ENCODE measurements at regions not wholly inside any gene's neighbourhood (a gene's known extent, or its start where the extent isn't known, plus 50 kb on each side); places are given as distances from the start of the nearest gene placed in this dataset.

DNA sequence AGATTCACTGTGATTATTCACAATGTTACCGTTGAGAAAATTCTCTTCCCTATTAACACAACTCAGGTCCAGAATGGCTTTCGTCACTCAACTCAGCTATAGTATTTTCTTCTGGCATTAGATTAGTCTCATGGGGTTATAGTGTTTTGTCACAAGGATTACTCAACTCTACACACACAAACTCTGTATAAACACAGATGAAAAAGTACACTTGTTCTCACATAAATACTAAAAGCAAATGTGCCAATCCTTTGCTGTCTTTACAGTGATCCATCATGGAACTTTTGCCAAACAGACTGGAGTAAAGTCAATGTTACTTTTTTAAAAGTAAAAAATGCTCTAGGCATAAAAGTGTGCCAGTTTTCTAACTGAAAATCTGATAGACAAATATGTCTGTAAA is 267.6 kb downstream of the RBM43 start (continued):
- TF ChIP-seq RAD21 (IDR thresholded peaks at IDR 0.05): no peak
- TF ChIP-seq, protein P1, sequence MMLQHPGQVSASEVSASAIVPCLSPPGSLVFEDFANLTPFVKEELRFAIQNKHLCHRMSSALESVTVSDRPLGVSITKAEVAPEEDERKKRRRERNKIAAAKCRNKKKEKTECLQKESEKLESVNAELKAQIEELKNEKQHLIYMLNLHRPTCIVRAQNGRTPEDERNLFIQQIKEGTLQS (IDR thresholded peaks at IDR 0.05): no peak

DNA sequence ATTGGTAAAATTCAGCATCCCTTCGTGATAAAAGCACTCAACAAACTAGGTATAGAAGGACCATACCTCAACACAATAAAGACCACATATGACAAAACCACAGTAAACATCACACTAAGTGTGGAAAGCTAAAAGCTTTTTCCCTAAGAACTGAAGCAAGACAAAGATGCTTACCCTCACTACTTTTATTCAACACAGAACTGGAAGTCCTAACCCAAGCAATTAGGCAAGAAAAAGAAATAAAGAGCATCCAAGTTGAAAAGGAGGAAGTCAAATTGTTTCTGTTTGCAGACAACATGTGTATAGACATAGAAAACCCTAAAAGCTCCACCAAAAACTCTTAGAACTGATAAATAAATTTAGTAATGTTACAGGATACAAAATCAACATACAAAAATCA is 271.7 kb downstream of the RBM43 start:
- TF ChIP-seq FOXA1 (IDR thresholded peaks at IDR 0.05) (no peak), YY1 (IDR thresholded peaks at IDR 0.05) (no peak), GABPA (IDR thresholded peaks at IDR 0.05 in 1 of 2, conservative IDR thresholded peaks at IDR 0.05 in 1 of 2) (no peak), HNF4A (conservative IDR thresholded peaks at IDR 0.05) (no peak), RAD21 (IDR thresholded peaks at IDR 0.05) (no peak), SP1 (IDR thresholded peaks at IDR 0.05) (no peak), RXRA (IDR thresholded peaks at IDR 0.05) (no peak), TAF1 (conservative IDR thresholded peaks at IDR 0.05) (no peak), NR2F2 (IDR thresholded peaks at IDR 0.05) (no peak), JUND (IDR thresholded peaks at IDR 0.05) (no peak), HNF4G (IDR thresholded peaks at IDR 0.05) (no peak)
- TF ChIP-seq, protein P2, sequence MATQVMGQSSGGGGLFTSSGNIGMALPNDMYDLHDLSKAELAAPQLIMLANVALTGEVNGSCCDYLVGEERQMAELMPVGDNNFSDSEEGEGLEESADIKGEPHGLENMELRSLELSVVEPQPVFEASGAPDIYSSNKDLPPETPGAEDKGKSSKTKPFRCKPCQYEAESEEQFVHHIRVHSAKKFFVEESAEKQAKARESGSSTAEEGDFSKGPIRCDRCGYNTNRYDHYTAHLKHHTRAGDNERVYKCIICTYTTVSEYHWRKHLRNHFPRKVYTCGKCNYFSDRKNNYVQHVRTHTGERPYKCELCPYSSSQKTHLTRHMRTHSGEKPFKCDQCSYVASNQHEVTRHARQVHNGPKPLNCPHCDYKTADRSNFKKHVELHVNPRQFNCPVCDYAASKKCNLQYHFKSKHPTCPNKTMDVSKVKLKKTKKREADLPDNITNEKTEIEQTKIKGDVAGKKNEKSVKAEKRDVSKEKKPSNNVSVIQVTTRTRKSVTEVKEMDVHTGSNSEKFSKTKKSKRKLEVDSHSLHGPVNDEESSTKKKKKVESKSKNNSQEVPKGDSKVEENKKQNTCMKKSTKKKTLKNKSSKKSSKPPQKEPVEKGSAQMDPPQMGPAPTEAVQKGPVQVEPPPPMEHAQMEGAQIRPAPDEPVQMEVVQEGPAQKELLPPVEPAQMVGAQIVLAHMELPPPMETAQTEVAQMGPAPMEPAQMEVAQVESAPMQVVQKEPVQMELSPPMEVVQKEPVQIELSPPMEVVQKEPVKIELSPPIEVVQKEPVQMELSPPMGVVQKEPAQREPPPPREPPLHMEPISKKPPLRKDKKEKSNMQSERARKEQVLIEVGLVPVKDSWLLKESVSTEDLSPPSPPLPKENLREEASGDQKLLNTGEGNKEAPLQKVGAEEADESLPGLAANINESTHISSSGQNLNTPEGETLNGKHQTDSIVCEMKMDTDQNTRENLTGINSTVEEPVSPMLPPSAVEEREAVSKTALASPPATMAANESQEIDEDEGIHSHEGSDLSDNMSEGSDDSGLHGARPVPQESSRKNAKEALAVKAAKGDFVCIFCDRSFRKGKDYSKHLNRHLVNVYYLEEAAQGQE (IDR thresholded peaks at IDR 0.05): no peak
- TF ChIP-seq, protein P3, sequence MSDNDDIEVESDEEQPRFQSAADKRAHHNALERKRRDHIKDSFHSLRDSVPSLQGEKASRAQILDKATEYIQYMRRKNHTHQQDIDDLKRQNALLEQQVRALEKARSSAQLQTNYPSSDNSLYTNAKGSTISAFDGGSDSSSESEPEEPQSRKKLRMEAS (IDR thresholded peaks at IDR 0.05): no peak
- TF ChIP-seq, protein P4, sequence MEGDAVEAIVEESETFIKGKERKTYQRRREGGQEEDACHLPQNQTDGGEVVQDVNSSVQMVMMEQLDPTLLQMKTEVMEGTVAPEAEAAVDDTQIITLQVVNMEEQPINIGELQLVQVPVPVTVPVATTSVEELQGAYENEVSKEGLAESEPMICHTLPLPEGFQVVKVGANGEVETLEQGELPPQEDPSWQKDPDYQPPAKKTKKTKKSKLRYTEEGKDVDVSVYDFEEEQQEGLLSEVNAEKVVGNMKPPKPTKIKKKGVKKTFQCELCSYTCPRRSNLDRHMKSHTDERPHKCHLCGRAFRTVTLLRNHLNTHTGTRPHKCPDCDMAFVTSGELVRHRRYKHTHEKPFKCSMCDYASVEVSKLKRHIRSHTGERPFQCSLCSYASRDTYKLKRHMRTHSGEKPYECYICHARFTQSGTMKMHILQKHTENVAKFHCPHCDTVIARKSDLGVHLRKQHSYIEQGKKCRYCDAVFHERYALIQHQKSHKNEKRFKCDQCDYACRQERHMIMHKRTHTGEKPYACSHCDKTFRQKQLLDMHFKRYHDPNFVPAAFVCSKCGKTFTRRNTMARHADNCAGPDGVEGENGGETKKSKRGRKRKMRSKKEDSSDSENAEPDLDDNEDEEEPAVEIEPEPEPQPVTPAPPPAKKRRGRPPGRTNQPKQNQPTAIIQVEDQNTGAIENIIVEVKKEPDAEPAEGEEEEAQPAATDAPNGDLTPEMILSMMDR (IDR thresholded peaks at IDR 0.05; ENCODE audit: low read depth, low read length, missing input control): no peak
- TF ChIP-seq, protein P1 (IDR thresholded peaks at IDR 0.05): no peak
- 73% methylated on average over 1 of the region's 1 CpG for WGBS
- no peaks in the 10 kb centered on the region for H3K27me3 ChIP-seq (ENCODE audit: control insufficient read depth in 4 of 4, insufficient read depth in 4 of 4, low read length in 3 of 4)
- peaks cover 1 to 14% (median 8%) of the 10 kb centered on the region in 4 donors for H3K9me3 ChIP-seq (ENCODE audit: control insufficient read depth in 4 of 4, low read length in 3 of 4)
- no peaks in the 10 kb centered on the region for H3K4me1 ChIP-seq (ENCODE audit: control insufficient read depth in 4 of 4, insufficient read depth in 4 of 4, low read length in 3 of 4)
- H3K36me3 ChIP-seq (ENCODE audit: control insufficient read depth in 4 of 4, insufficient read depth in 3 of 4, low read depth in 1 of 4, low read length in 3 of 4): no peaks in the 10 kb centered on the region
- no peak overlapping the region for H3K4me3 ChIP-seq (ENCODE audit: low read depth in 1 of 3, low read length in 3 of 3)
- no peak for DNase-seq (ENCODE audit: low spot score)
- H3K27ac ChIP-seq (ENCODE audit: low read depth in 1 of 2, low read length in 2 of 2): no peak overlapping the region
- H3K9ac ChIP-seq (ENCODE audit: low read depth in 1 of 2, low read length in 2 of 2): no peak overlapping the region

DNA sequence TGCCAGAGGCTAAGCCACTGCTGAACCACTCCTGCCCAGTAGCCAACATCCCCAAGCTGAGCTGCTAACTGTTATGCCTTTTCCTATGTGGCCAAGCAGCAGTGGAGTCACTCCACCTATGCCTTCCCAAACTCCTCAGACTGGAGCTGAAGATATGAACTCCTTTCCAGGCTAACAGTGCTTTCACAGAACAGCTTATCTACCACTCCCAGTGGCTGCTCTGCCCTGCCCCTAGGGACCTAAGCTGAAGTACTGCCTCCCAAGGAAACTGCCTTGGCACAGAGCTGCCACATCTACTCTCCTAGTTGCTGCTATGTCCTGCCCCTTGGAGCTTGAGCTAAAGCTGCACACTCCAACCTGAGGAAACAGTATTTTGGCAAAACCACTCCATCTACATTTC is 275.9 kb downstream of the RBM43 start:
- TF ChIP-seq TAF1 (conservative IDR thresholded peaks at IDR 0.05) (no peak), FOXA1 (IDR thresholded peaks at IDR 0.05) (no peak), HNF4A (conservative IDR thresholded peaks at IDR 0.05) (no peak), JUND (IDR thresholded peaks at IDR 0.05) (no peak), HNF4G (IDR thresholded peaks at IDR 0.05) (no peak), FOXA2 (IDR thresholded peaks at IDR 0.05) (no peak), YY1 (IDR thresholded peaks at IDR 0.05) (no peak)
- TF ChIP-seq, protein P5, sequence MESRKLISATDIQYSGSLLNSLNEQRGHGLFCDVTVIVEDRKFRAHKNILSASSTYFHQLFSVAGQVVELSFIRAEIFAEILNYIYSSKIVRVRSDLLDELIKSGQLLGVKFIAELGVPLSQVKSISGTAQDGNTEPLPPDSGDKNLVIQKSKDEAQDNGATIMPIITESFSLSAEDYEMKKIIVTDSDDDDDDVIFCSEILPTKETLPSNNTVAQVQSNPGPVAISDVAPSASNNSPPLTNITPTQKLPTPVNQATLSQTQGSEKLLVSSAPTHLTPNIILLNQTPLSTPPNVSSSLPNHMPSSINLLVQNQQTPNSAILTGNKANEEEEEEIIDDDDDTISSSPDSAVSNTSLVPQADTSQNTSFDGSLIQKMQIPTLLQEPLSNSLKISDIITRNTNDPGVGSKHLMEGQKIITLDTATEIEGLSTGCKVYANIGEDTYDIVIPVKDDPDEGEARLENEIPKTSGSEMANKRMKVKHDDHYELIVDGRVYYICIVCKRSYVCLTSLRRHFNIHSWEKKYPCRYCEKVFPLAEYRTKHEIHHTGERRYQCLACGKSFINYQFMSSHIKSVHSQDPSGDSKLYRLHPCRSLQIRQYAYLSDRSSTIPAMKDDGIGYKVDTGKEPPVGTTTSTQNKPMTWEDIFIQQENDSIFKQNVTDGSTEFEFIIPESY (IDR thresholded peaks at IDR 0.05): no peak
- TF ChIP-seq, protein P1 (IDR thresholded peaks at IDR 0.05): no peak
- TF ChIP-seq, protein P2 (IDR thresholded peaks at IDR 0.05): no peak
- Histone ChIP-seq H3K9ac (ENCODE audit: low read depth in 1 of 2, low read length in 2 of 2) (no peak overlapping the region), H3K27ac (ENCODE audit: low read depth in 1 of 2, low read length in 2 of 2) (no peak overlapping the region), H3K9me3 (ENCODE audit: control insufficient read depth in 4 of 4, low read length in 3 of 4) (peaks cover 1 to 11% (median 7%) of the 10 kb centered on the region in 4 donors), H3K4me3 (ENCODE audit: low read depth in 1 of 3, low read length in 3 of 3) (no peak overlapping the region), H3K27me3 (ENCODE audit: control insufficient read depth in 4 of 4, insufficient read depth in 4 of 4, low read length in 3 of 4) (no peaks in the 10 kb centered on the region), H3K36me3 (ENCODE audit: control insufficient read depth in 4 of 4, insufficient read depth in 3 of 4, low read depth in 1 of 4, low read length in 3 of 4) (no peaks in the 10 kb centered on the region), H3K4me1 (ENCODE audit: control insufficient read depth in 4 of 4, insufficient read depth in 4 of 4, low read length in 3 of 4) (no peaks in the 10 kb centered on the region)
- DNase-seq (ENCODE audit: low spot score): no peak

All from liver (tissue), 8 donors.